ENCODE measurements at regions not wholly inside any gene's neighbourhood (a gene's known extent, or its start where the extent isn't known, plus 50 kb on each side); places are given as distances from the start of the nearest gene placed in this dataset.

GRCh38 chr9:103152473-103152872 lies 157.3 kb downstream of the CYLC2 start:
- TF ChIP-seq, protein P1, sequence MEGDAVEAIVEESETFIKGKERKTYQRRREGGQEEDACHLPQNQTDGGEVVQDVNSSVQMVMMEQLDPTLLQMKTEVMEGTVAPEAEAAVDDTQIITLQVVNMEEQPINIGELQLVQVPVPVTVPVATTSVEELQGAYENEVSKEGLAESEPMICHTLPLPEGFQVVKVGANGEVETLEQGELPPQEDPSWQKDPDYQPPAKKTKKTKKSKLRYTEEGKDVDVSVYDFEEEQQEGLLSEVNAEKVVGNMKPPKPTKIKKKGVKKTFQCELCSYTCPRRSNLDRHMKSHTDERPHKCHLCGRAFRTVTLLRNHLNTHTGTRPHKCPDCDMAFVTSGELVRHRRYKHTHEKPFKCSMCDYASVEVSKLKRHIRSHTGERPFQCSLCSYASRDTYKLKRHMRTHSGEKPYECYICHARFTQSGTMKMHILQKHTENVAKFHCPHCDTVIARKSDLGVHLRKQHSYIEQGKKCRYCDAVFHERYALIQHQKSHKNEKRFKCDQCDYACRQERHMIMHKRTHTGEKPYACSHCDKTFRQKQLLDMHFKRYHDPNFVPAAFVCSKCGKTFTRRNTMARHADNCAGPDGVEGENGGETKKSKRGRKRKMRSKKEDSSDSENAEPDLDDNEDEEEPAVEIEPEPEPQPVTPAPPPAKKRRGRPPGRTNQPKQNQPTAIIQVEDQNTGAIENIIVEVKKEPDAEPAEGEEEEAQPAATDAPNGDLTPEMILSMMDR (conservative IDR thresholded peaks at IDR 0.05; ENCODE audit: low read length) = 0 out of 2 replicates have a peak, but pooled peaks have one; percentile 16
- no peak for TF ChIP-seq EZH2phosphoT487 (IDR thresholded peaks at IDR 0.05; ENCODE audit: borderline replicate concordance, low read depth, low read length)

All from OCI-LY7 (cell line).